HCT116 (cell line): ENCODE measurements at regions not wholly inside any gene's neighbourhood (a gene's known extent, or its start where the extent isn't known, plus 50 kb on each side); places are given as distances from the start of the nearest gene placed in this dataset.

Source experiments
- ATAC-seq: fragments of 200-7000 bp; cut with Tn5 transposase; 2 replicates; pipeline ENCODE4 v1.9.1; 2020; ENCODE audit warnings: mild to moderate bottlenecking, moderate library complexity
- BruUV-seq: library from RNA; stranded (reverse); fragments of 400-500 nt; replicated peaks from 2 replicates; lab custom pipeline; 2021; lab: Mats Ljungman, UMichigan
- CTCF ChIA-PET: fragments of 300-600 bp; sonication (Branson Sonifier 250); formaldehyde crosslinking; loops from one replicate; lab custom pipeline; 2021; ENCODE audit warnings: antibody characterized with exemption; lab: Charles Lee
- POLR2A ChIA-PET: fragments of 300-600, 350-600 bp; sonication (Branson Sonifier 250); formaldehyde crosslinking; loops from one replicate; lab custom pipeline; 2021; ENCODE audit warnings: antibody characterized with exemption; lab: Charles Lee
- RAD21 ChIA-PET, 2 experiments: fragments of 300-600 bp; sonication (Branson Sonifier 250); formaldehyde crosslinking; loops; one replicate each; lab custom pipeline; 2023; ENCODE audit warnings: low total read pairs in 2 of 2; ENCODE audit not compliant: uncharacterized antibody in 2 of 2, unreplicated experiment in 2 of 2, low non-redundant PET in 1 of 2; lab: Charles Lee
- DNase-seq: peaks from one replicate; pipeline ENCODE4 v3.0.0-alpha.2; 2010; ENCODE audit warnings: low read depth, low spot score
- H2AFZ ChIP-seq: fragments of 200-600 bp; shearing (Covaris generic), sonication (generic); 2 replicates; pipeline ENCODE4 v1.6.1; 2017; ENCODE audit warnings: low read depth, mixed run types, mixed read lengths, antibody characterized with exemption, low read length; ENCODE audit not compliant: poor library complexity, severe bottlenecking
- H3K27ac ChIP-seq: 2 replicates; pipeline ENCODE4 v1.5.1; 2012; ENCODE audit warnings: low read depth, low read length
- H3K27me3 ChIP-seq: fragments of 200-600 bp; sonication (generic); 2 replicates; pipeline ENCODE4 v1.6.1; 2016; ENCODE audit warnings: mixed run types, low read length, mixed read lengths; ENCODE audit not compliant: insufficient read depth
- H3K36me3 ChIP-seq, 2 experiments: fragments of 200-500 bp in 1 of 2; fragments of 200-600 bp in 1 of 2; sonication (Bioruptor generic) in 1 of 2; sonication (generic) in 1 of 2; 2 replicates each; pipeline versions ENCODE4 v1.5.1 to v1.6.1; 2014 to 2016; ENCODE audit warnings: low read length in 2 of 2, inconsistent platforms in 1 of 2, mixed read lengths in 1 of 2, mixed run types in 1 of 2; ENCODE audit not compliant: insufficient read depth in 2 of 2, control insufficient read depth in 1 of 2
- H3K4me1 ChIP-seq, 2 experiments: fragments of 200-600 bp in 1 of 2; sonication (generic) in 1 of 2; 2 replicates each; pipeline versions ENCODE4 v1.5.1 to v1.6.1; 2012 to 2017; ENCODE audit warnings: low read length in 2 of 2, inconsistent platforms in 1 of 2, mild to moderate bottlenecking in 1 of 2, mixed read lengths in 1 of 2, mixed run types in 1 of 2, moderate library complexity in 1 of 2; ENCODE audit not compliant: insufficient read depth in 2 of 2, control insufficient read depth in 1 of 2
- H3K4me2 ChIP-seq: fragments of 200-600 bp; sonication (generic); 2 replicates; pipeline ENCODE4 v1.6.1; 2017; ENCODE audit warnings: mixed run types, low read length, mixed read lengths
- H3K4me3 ChIP-seq, 2 experiments: fragments of 200-600 bp in 1 of 2; sonication (generic) in 1 of 2; replicated peaks in 1 of 2; 2 replicates each; pipeline ENCODE4 v1.5.1; 2011 to 2016; ENCODE audit warnings: low read length in 2 of 2, control low read depth in 1 of 2, low read depth in 1 of 2, mild to moderate bottlenecking in 1 of 2, mixed read lengths in 1 of 2, mixed run types in 1 of 2
- H3K79me2 ChIP-seq: fragments of 200-600 bp; sonication (generic); 2 replicates; pipeline ENCODE4 v1.6.1; 2017; ENCODE audit warnings: mild to moderate bottlenecking, mixed run types, low read length, moderate library complexity, mixed read lengths; ENCODE audit not compliant: insufficient read depth
- H3K9ac ChIP-seq: fragments of 200-600 bp; sonication (generic); 2 replicates; pipeline ENCODE4 v1.6.1; 2016; ENCODE audit warnings: low read length, mixed read lengths
- H3K9me2 ChIP-seq: fragments of 200-600 bp; sonication (generic), shearing (Covaris generic); 2 replicates; pipeline ENCODE4 v1.6.1; 2017; ENCODE audit warnings: mixed run types, mild to moderate bottlenecking, moderate library complexity; ENCODE audit not compliant: insufficient read depth
- H3K9me3 ChIP-seq, 2 experiments: fragments of 200-500 bp in 1 of 2; fragments of 200-600 bp in 1 of 2; sonication (Bioruptor generic) in 1 of 2; sonication (generic) in 1 of 2; 2 replicates each; pipeline ENCODE4 v1.6.1; 2014 to 2017; ENCODE audit warnings: low read length in 2 of 2, mixed read lengths in 2 of 2, inconsistent platforms in 1 of 2, low read depth in 1 of 2, mild to moderate bottlenecking in 1 of 2, mixed run types in 1 of 2, moderate library complexity in 1 of 2; ENCODE audit not compliant: control insufficient read depth in 1 of 2, insufficient read depth in 1 of 2
- H4K20me1 ChIP-seq: fragments of 200-600 bp; sonication (generic), shearing (Covaris generic); 2 replicates; pipeline ENCODE4 v1.6.1; 2017; ENCODE audit warnings: mixed run types, mild to moderate bottlenecking, moderate library complexity; ENCODE audit not compliant: insufficient read depth
- ATF3 ChIP-seq: IDR thresholded peaks from 2 replicates; pipeline ENCODE4 v1.6.1; 2012
- CEBPB ChIP-seq: IDR thresholded peaks from 2 replicates; pipeline ENCODE4 v1.6.1; 2012; ENCODE audit warnings: low read depth
- CTCF ChIP-seq, 3 experiments: fragments of 200-600 bp in 1 of 3; sonication (generic) in 1 of 3; IDR thresholded peaks in 2 of 3; conservative IDR thresholded peaks in 1 of 3; 2 replicates each; pipeline ENCODE4 v1.5.1; 2012 to 2017; ENCODE audit warnings: low read depth in 2 of 3, low read length in 2 of 3, antibody characterized with exemption in 1 of 3, borderline replicate concordance in 1 of 3, control low read depth in 1 of 3, mild to moderate bottlenecking in 1 of 3, mixed read lengths in 1 of 3, mixed run types in 1 of 3, moderate library complexity in 1 of 3; ENCODE audit not compliant: insufficient read depth in 1 of 3
- ELF1 ChIP-seq: IDR thresholded peaks from 2 replicates; pipeline ENCODE4 v1.6.1; 2012; ENCODE audit warnings: low read depth, borderline replicate concordance
- JUND ChIP-seq: IDR thresholded peaks from 2 replicates; pipeline ENCODE4 v1.6.1; 2012
- POLR2AphosphoS5 ChIP-seq: IDR thresholded peaks from 2 replicates; pipeline ENCODE4 v1.6.1; 2011; ENCODE audit warnings: mild to moderate bottlenecking, low read depth, low read length, moderate library complexity
- RAD21 ChIP-seq: IDR thresholded peaks from 2 replicates; pipeline ENCODE4 v1.6.1; 2012; ENCODE audit warnings: low read depth, mild to moderate bottlenecking
- SP1 ChIP-seq: IDR thresholded peaks from 2 replicates; pipeline ENCODE4 v1.6.1; 2012; ENCODE audit warnings: low read depth
- YY1 ChIP-seq: IDR thresholded peaks from 2 replicates; pipeline ENCODE4 v1.6.1; 2011; ENCODE audit warnings: low read length, low read depth, moderate library complexity, mild to moderate bottlenecking; ENCODE audit not compliant: insufficient replicate concordance; ENCODE audit errors: extremely low read depth
- intact Hi-C: fragments of 100-400 bp; cut with micrococcal nuclease; formaldehyde crosslinking; loops from 2 replicates; pipeline ENCODE4 v1.10.0; 2022
- TF ChIP-seq, protein P1 (sequence below): IDR thresholded peaks from 2 replicates; pipeline ENCODE4 v1.6.1; 2011; ENCODE audit warnings: mild to moderate bottlenecking, low read length, moderate library complexity; ENCODE audit not compliant: insufficient replicate concordance; ENCODE audit errors: extremely low read depth

- POLR2A ChIA-PET, result no interaction called here
- intact Hi-C loops, result no loop called here
- no peaks in the 10 kb centered on the region for H3K4me1 ChIP-seq
- peaks cover 50% of the 10 kb centered on the region for H3K27me3 ChIP-seq
- H3K27ac ChIP-seq, result no peak overlapping the region
- TF ChIP-seq YY1 (no peak), CEBPB (no peak), ELF1 (no peak), RAD21 (no peak), ATF3 (no peak), SP1 (no peak), JUND (no peak)
- TF ChIP-seq, protein P1, sequence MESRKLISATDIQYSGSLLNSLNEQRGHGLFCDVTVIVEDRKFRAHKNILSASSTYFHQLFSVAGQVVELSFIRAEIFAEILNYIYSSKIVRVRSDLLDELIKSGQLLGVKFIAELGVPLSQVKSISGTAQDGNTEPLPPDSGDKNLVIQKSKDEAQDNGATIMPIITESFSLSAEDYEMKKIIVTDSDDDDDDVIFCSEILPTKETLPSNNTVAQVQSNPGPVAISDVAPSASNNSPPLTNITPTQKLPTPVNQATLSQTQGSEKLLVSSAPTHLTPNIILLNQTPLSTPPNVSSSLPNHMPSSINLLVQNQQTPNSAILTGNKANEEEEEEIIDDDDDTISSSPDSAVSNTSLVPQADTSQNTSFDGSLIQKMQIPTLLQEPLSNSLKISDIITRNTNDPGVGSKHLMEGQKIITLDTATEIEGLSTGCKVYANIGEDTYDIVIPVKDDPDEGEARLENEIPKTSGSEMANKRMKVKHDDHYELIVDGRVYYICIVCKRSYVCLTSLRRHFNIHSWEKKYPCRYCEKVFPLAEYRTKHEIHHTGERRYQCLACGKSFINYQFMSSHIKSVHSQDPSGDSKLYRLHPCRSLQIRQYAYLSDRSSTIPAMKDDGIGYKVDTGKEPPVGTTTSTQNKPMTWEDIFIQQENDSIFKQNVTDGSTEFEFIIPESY, result no peak
- H3K79me2 ChIP-seq, result no peaks in the 10 kb centered on the region
- H3K4me3 ChIP-seq, result no peak overlapping the region
- ATAC-seq (no peak), DNase-seq (no peak)
- CTCF ChIA-PET, result no interaction called here
- no peak overlapping the region for H2AFZ ChIP-seq
- no peaks in the 10 kb centered on the region for H3K9me3 ChIP-seq
- no TSS peak for BruUV-seq
- no peak overlapping the region for H3K9ac ChIP-seq
- no peak overlapping the region for H3K4me2 ChIP-seq
- H3K36me3 ChIP-seq, result no peaks in the 10 kb centered on the region
- no peaks in the 10 kb centered on the region for H3K9me2 ChIP-seq
- no peaks in the 10 kb centered on the region for H4K20me1 ChIP-seq
- RAD21 ChIA-PET, result no interaction called here
Measured at GRCh38 chr5:168027007-168027406, 264.4 kb upstream of the WWC1 start.

- no peak overlapping the region for H3K27ac ChIP-seq
- DNase-seq, result no peak
- H3K9me3 ChIP-seq, result no peaks in the 10 kb centered on the region
- ChIA-PET RAD21 (no interaction called here), CTCF (no interaction called here), POLR2A (no interaction called here)
- ATAC-seq, result no peak
- no peak overlapping the region for H2AFZ ChIP-seq
- H3K4me2 ChIP-seq, result no peak overlapping the region
- H3K4me3 ChIP-seq, result no peak overlapping the region
- no peaks in the 10 kb centered on the region for H3K36me3 ChIP-seq
- BruUV-seq, result no TSS peak
- H4K20me1 ChIP-seq, result no peaks in the 10 kb centered on the region
- intact Hi-C loops, result no loop called here
- TF ChIP-seq POLR2AphosphoS5 (no peak), RAD21 (no peak), SP1 (no peak), CTCF (IDR thresholded peaks at IDR 0.05 in 2 of 3, conservative IDR thresholded peaks at IDR 0.05 in 1 of 3; ENCODE audit: borderline replicate concordance in 1 of 3, insufficient read depth in 1 of 3, low read depth in 2 of 3, low read length in 2 of 3) (no peak), YY1 (no peak), CEBPB (no peak)
- no peaks in the 10 kb centered on the region for H3K79me2 ChIP-seq
- H3K9me2 ChIP-seq, result no peaks in the 10 kb centered on the region
- H3K4me1 ChIP-seq, result no peaks in the 10 kb centered on the region
- H3K27me3 ChIP-seq, result peaks cover 36% of the 10 kb centered on the region
- no peak overlapping the region for H3K9ac ChIP-seq
Measured at GRCh38 chr5:168030912-168031311, 260.5 kb upstream of the WWC1 start.
